Colonic mucosa (tissue), 4 donors: ENCODE measurements at regions not wholly inside any gene's neighbourhood (a gene's known extent, or its start where the extent isn't known, plus 50 kb on each side); places are given as distances from the start of the nearest gene placed in this dataset.

ENCODE experiments used
- DNase-seq: peaks from one replicate; pipeline ENCODE4 v3.0.0-alpha.2; 2020
- H3K27ac ChIP-seq: fragments of 200-600 bp; one replicate; pipeline ENCODE4 v1.8.0; 2021
- H3K27me3 ChIP-seq: fragments of 200-600 bp; one replicate; pipeline ENCODE4 v1.8.0; 2021
- H3K36me3 ChIP-seq: fragments of 200-600 bp; one replicate; pipeline ENCODE4 v1.8.0; 2021
- H3K4me1 ChIP-seq: fragments of 200-600 bp; one replicate; pipeline ENCODE4 v1.8.0; 2021; ENCODE audit warnings: mild to moderate bottlenecking
- H3K4me3 ChIP-seq: fragments of 200-600 bp; one replicate; pipeline ENCODE4 v1.8.0; 2021
- H3K9ac ChIP-seq, 2 donors: one replicate each; pipeline ENCODE4 v1.7.0; 2013; ENCODE audit warnings: control low read depth in 2 of 2, low read depth in 2 of 2, low read length in 2 of 2
- H3K9me3 ChIP-seq: fragments of 200-600 bp; one replicate; pipeline ENCODE4 v1.8.0; 2021
- intact Hi-C: fragments of 100-400 bp; cut with DNase I; formaldehyde crosslinking; loops from one replicate; pipeline ENCODE4 v1.14.1; 2022
- TF ChIP-seq, protein P1 (sequence below): fragments of 200-600 bp; IDR thresholded peaks from one replicate; pipeline ENCODE4 v1.8.0; 2022; ENCODE audit warnings: antibody characterized with exemption, mild to moderate bottlenecking
- donor health status: healthy.
- donor health status: DM: no; HTN: no; CAD: no.
- donor health status: DM: no; HTN: no; CAD: no.

- Histone ChIP-seq H3K9ac (no peak overlapping the region), H3K36me3 (no peaks in the 10 kb centered on the region), H3K4me1 (no peaks in the 10 kb centered on the region), H3K4me3 (no peak overlapping the region), H3K9me3 (no peaks in the 10 kb centered on the region), H3K27me3 (no peaks in the 10 kb centered on the region), H3K27ac (no peak overlapping the region)
- TF ChIP-seq, protein P1, sequence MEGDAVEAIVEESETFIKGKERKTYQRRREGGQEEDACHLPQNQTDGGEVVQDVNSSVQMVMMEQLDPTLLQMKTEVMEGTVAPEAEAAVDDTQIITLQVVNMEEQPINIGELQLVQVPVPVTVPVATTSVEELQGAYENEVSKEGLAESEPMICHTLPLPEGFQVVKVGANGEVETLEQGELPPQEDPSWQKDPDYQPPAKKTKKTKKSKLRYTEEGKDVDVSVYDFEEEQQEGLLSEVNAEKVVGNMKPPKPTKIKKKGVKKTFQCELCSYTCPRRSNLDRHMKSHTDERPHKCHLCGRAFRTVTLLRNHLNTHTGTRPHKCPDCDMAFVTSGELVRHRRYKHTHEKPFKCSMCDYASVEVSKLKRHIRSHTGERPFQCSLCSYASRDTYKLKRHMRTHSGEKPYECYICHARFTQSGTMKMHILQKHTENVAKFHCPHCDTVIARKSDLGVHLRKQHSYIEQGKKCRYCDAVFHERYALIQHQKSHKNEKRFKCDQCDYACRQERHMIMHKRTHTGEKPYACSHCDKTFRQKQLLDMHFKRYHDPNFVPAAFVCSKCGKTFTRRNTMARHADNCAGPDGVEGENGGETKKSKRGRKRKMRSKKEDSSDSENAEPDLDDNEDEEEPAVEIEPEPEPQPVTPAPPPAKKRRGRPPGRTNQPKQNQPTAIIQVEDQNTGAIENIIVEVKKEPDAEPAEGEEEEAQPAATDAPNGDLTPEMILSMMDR, result no peak
- intact Hi-C loops, result no loop called here
- DNase-seq, result no peak
Observed at GRCh38 chr4:119697887-119698393, 69.3 kb upstream of the PDE5A start.

DNA sequence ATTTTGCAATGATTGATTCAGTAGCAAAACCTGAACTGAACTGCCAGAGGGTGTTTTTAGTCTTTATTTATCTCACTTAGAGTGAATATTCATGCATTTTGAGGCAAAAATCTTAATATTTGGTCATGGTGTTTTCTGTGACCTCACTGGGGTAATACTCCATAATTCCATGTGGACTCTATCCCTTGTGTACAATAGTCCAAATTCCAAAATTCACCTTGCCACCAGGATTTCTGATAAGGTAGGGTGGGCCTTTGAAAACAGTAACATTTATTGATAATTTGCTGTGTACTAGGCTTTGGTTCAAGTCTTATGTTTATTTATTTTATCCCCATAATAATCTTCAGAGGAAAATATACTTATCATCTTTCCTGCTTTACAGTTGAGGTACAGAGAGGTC is 68.4 kb upstream of the PDE5A start:
- Histone ChIP-seq H3K4me1 (no peaks in the 10 kb centered on the region), H3K27me3 (no peaks in the 10 kb centered on the region), H3K4me3 (no peak overlapping the region), H3K9ac (no peak overlapping the region), H3K27ac (no peak overlapping the region), H3K9me3 (no peaks in the 10 kb centered on the region), H3K36me3 (no peaks in the 10 kb centered on the region)
- no peak for DNase-seq
- intact Hi-C loops, result no loop called here
- TF ChIP-seq, protein P1, result no peak

DNA sequence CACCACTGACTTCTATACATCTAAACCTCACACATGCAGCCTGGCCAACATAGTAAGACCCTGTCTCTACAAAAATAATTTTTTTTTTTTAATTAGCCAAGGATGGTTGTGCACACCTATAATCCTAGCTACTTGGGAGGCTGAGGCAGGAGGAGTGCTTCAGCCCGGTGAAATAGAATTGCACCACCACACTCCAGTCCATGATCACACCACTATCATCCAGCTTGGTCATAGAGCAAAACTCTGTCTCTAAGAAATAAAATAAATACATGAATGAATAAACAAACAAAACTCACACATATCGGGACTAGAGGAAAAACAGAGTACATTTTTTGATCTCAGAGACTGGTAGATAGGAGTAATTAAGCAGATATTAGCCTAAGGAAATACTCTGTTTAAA is 66.6 kb upstream of the PDE5A start:
- TF ChIP-seq, protein P1, result no peak
- no peaks in the 10 kb centered on the region for H3K4me1 ChIP-seq
- no peak overlapping the region for H3K4me3 ChIP-seq
- H3K9ac ChIP-seq, result no peak overlapping the region
- intact Hi-C loops, result no loop called here
- H3K27me3 ChIP-seq, result no peaks in the 10 kb centered on the region
- no peak for DNase-seq
- H3K9me3 ChIP-seq, result no peaks in the 10 kb centered on the region
- H3K36me3 ChIP-seq, result no peaks in the 10 kb centered on the region
- no peak overlapping the region for H3K27ac ChIP-seq

- Histone ChIP-seq H3K9me3 (no peaks in the 10 kb centered on the region), H3K36me3 (no peaks in the 10 kb centered on the region), H3K4me3 (no peak overlapping the region), H3K27me3 (no peaks in the 10 kb centered on the region), H3K4me1 (no peaks in the 10 kb centered on the region), H3K9ac (no peak overlapping the region), H3K27ac (no peak overlapping the region)
- TF ChIP-seq, protein P1, result no peak
- no peak for DNase-seq
- intact Hi-C loops, result no loop called here
Observed at GRCh38 chr4:119693126-119693525, 64.5 kb upstream of the PDE5A start.

DNA sequence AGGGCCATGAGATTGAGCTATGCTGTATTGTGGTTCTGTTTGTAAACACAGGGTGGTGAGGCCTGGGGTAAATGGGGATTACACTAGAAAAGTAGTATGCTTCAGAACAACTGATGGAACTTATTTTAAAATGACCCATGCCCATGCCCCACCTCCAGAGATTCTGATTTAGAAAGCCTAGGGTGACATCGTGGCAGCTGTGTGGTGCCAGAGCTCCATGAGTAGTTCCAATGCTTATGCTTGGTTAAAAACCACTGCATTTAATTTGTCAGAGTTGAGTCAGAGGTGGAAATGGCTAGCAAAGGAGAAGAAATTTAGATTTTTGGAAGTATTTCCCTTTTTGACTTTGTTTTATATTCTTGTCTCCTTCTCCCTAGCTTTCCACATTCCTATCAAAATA is 63.4 kb upstream of the PDE5A start:
- Histone ChIP-seq H3K27me3 (no peaks in the 10 kb centered on the region), H3K4me3 (no peak overlapping the region), H3K36me3 (no peaks in the 10 kb centered on the region), H3K9me3 (no peaks in the 10 kb centered on the region), H3K27ac (no peak overlapping the region), H3K9ac (no peak overlapping the region), H3K4me1 (no peaks in the 10 kb centered on the region)
- no peak for DNase-seq
- intact Hi-C loops, result no loop called here
- TF ChIP-seq, protein P1, result no peak

DNA sequence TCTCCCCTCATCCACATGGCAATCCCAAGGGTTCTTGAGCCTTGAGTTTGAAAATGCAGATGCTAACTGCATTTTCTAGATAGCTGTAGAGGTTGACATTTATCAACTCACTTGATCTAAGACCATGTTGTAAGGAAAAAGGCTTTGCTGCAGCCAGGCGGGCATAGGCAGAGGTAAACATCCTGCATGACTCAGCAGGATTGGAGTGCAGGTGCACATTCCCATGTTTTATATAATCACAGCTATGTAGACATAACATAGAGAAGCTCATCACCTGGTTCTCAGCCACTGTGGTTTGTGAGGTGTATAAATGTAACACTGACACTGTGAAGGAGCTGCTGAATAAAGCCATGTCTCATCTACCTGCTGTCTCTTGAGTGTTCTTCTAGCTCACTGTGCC is 62.3 kb upstream of the PDE5A start:
- TF ChIP-seq, protein P1, result no peak
- Histone ChIP-seq H3K9ac (no peak overlapping the region), H3K36me3 (no peaks in the 10 kb centered on the region), H3K4me1 (no peaks in the 10 kb centered on the region), H3K27ac (no peak overlapping the region), H3K4me3 (no peak overlapping the region), H3K9me3 (no peaks in the 10 kb centered on the region), H3K27me3 (no peaks in the 10 kb centered on the region)
- DNase-seq, result no peak
- intact Hi-C loops, result no loop called here
